ENCODE measurements at regions not wholly inside any gene's neighbourhood (a gene's known extent, or its start where the extent isn't known, plus 50 kb on each side); places are given as distances from the start of the nearest gene placed in this dataset.
A peak's percentile ranks its signal among the peaks of the same experiment; 100 is the strongest.

GRCh38 chr4:31089815-31090214 is 369.6 kb downstream of the PCDH7 start:
- ChIA-PET CTCF (no interaction called here), POLR2A (ENCODE audit: low non-redundant PET) (no interaction called here)
- TF ChIP-seq EZH2 (IDR thresholded peaks at IDR 0.05; ENCODE audit: borderline replicate concordance, low read depth, low read length, poor library complexity, severe bottlenecking), result no peak
- TF ChIP-seq CTCF (conservative IDR thresholded peaks at IDR 0.05; ENCODE audit: low read depth, low read length), result no peak
- no peaks in the 10 kb centered on the region for H3K27me3 ChIP-seq (replicated peaks; ENCODE audit: insufficient read depth, low read depth, low read length, poor library complexity)
- H3K36me3 ChIP-seq (ENCODE audit: insufficient read depth, low read length, poor library complexity, severe bottlenecking), result no peaks in the 10 kb centered on the region
- BruUV-seq (replicated peaks), result no TSS peak
- no peak overlapping the region for H3K27ac ChIP-seq (ENCODE audit: low read depth, low read length, poor library complexity, severe bottlenecking)
- no peak overlapping the region for H3K4me3 ChIP-seq (ENCODE audit: low read depth, low read length, poor library complexity, severe bottlenecking)
- no peaks in the 10 kb centered on the region for H3K9me3 ChIP-seq (ENCODE audit: low read depth, low read length, poor library complexity, severe bottlenecking)
- H3K4me1 ChIP-seq (ENCODE audit: insufficient read depth, low read length, poor library complexity, severe bottlenecking), result peaks cover 56% of the 10 kb centered on the region
- intact Hi-C loops (cut with micrococcal nuclease; ENCODE audit: unreplicated experiment), result loop anchor here (5.0 to 10.0 kb wide), 2 partner anchors 128 to 375 kb away; no protein-coding TSS in a partner anchor
- peak; percentile 35 for DNase-seq (ENCODE audit: low spot score)

- POLR2A ChIA-PET (ENCODE audit: low non-redundant PET), result no interaction called here
- no TSS peak for BruUV-seq (replicated peaks)
- no peak for TF ChIP-seq EZH2 (IDR thresholded peaks at IDR 0.05; ENCODE audit: borderline replicate concordance, low read depth, low read length, poor library complexity, severe bottlenecking)
- no peak for TF ChIP-seq CTCF (conservative IDR thresholded peaks at IDR 0.05; ENCODE audit: low read depth, low read length)
- Histone ChIP-seq H3K4me3 (ENCODE audit: low read depth, low read length, poor library complexity, severe bottlenecking) (no peak overlapping the region), H3K27ac (ENCODE audit: low read depth, low read length, poor library complexity, severe bottlenecking) (no peak overlapping the region), H3K9me3 (ENCODE audit: low read depth, low read length, poor library complexity, severe bottlenecking) (no peaks in the 10 kb centered on the region), H3K27me3 (replicated peaks; ENCODE audit: insufficient read depth, low read depth, low read length, poor library complexity) (no peaks in the 10 kb centered on the region), H3K4me1 (ENCODE audit: insufficient read depth, low read length, poor library complexity, severe bottlenecking) (peaks cover 18% of the 10 kb centered on the region), H3K36me3 (ENCODE audit: insufficient read depth, low read length, poor library complexity, severe bottlenecking) (no peaks in the 10 kb centered on the region)
- CTCF ChIA-PET, result no interaction called here
- intact Hi-C loops (cut with micrococcal nuclease; ENCODE audit: unreplicated experiment), result no loop called here
- DNase-seq (ENCODE audit: low spot score), result no peak
Observed at GRCh38 chr4:31094474-31094873, 374.3 kb downstream of the PCDH7 start.

- ChIA-PET POLR2A (ENCODE audit: low non-redundant PET) (no interaction called here), CTCF (no interaction called here)
- H3K4me1 ChIP-seq (ENCODE audit: insufficient read depth, low read length, poor library complexity, severe bottlenecking), result peaks cover 22% of the 10 kb centered on the region
- BruUV-seq (replicated peaks), result no TSS peak
- TF ChIP-seq EZH2 (IDR thresholded peaks at IDR 0.05; ENCODE audit: borderline replicate concordance, low read depth, low read length, poor library complexity, severe bottlenecking), result no peak
- no peak for TF ChIP-seq CTCF (conservative IDR thresholded peaks at IDR 0.05; ENCODE audit: low read depth, low read length)
- H3K9me3 ChIP-seq (ENCODE audit: low read depth, low read length, poor library complexity, severe bottlenecking), result no peaks in the 10 kb centered on the region
- H3K4me3 ChIP-seq (ENCODE audit: low read depth, low read length, poor library complexity, severe bottlenecking), result no peak overlapping the region
- no peak for DNase-seq (ENCODE audit: low spot score)
- no peaks in the 10 kb centered on the region for H3K27me3 ChIP-seq (replicated peaks; ENCODE audit: insufficient read depth, low read depth, low read length, poor library complexity)
- intact Hi-C loops (cut with micrococcal nuclease; ENCODE audit: unreplicated experiment), result no loop called here
- no peak overlapping the region for H3K27ac ChIP-seq (ENCODE audit: low read depth, low read length, poor library complexity, severe bottlenecking)
- H3K36me3 ChIP-seq (ENCODE audit: insufficient read depth, low read length, poor library complexity, severe bottlenecking), result no peaks in the 10 kb centered on the region
Observed at GRCh38 chr4:31097999-31098398, 377.8 kb downstream of the PCDH7 start.
